HCT116 (cell line): ENCODE measurements at regions not wholly inside any gene's neighbourhood (a gene's known extent, or its start where the extent isn't known, plus 50 kb on each side); places are given as distances from the start of the nearest gene placed in this dataset.

Experiments
- CTCF ChIP-seq, 3 experiments: fragments of 200-600 bp in 1 of 3; sonication (generic) in 1 of 3; IDR thresholded peaks in 2 of 3; conservative IDR thresholded peaks in 1 of 3; 2 replicates each; pipeline ENCODE4 v1.5.1; 2012 to 2017; ENCODE audit warnings: low read depth in 2 of 3, low read length in 2 of 3, antibody characterized with exemption in 1 of 3, borderline replicate concordance in 1 of 3, control low read depth in 1 of 3, mild to moderate bottlenecking in 1 of 3, mixed read lengths in 1 of 3, mixed run types in 1 of 3, moderate library complexity in 1 of 3; ENCODE audit not compliant: insufficient read depth in 1 of 3
- EGR1 ChIP-seq: IDR thresholded peaks from 2 replicates; pipeline ENCODE4 v1.6.1; 2012; ENCODE audit warnings: low read depth
- EZH2 ChIP-seq: fragments of 200-600 bp; sonication (generic); IDR thresholded peaks from 2 replicates; pipeline ENCODE4 v1.6.1; 2017; ENCODE audit warnings: antibody characterized with exemption, mixed run types
- POLR2A ChIP-seq: IDR thresholded peaks from 2 replicates; pipeline ENCODE4 v1.7.0; 2011; ENCODE audit warnings: borderline replicate concordance; ENCODE audit not compliant: insufficient read depth, insufficient read length; ENCODE audit errors: extremely low read depth
- TCF7L2 ChIP-seq: IDR thresholded peaks from 2 replicates; pipeline ENCODE4 v1.7.0; 2011; ENCODE audit warnings: borderline replicate concordance, inconsistent platforms; ENCODE audit not compliant: insufficient read depth, insufficient read length; ENCODE audit errors: extremely low read depth

GRCh38 chr6:25125736-25126135 is 153.4 kb upstream of the CARMIL1 start:
- TF ChIP-seq CTCF (IDR thresholded peaks at IDR 0.05 in 2 of 3, conservative IDR thresholded peaks at IDR 0.05 in 1 of 3; ENCODE audit: borderline replicate concordance in 1 of 3, insufficient read depth in 1 of 3, low read depth in 2 of 3, low read length in 2 of 3) (no peak), POLR2A (no peak), EGR1 (no peak), TCF7L2 (no peak), EZH2 (no peak)
